Ovary (tissue), 7 donors: ENCODE measurements at regions not wholly inside any gene's neighbourhood (a gene's known extent, or its start where the extent isn't known, plus 50 kb on each side); places are given as distances from the start of the nearest gene placed in this dataset.

Experiments
- DNase-seq, 5 donors: peaks; one replicate each; pipeline ENCODE4 v3.0.0-alpha.2; 2019 to 2020
- H3K27ac ChIP-seq, 2 donors: fragments of 200-600 bp; one replicate each; pipeline versions ENCODE4 v1.5.1 to v1.8.0; 2019 to 2022
- H3K27me3 ChIP-seq: fragments of 200-600 bp; one replicate; pipeline ENCODE4 v1.8.0; 2022
- H3K36me3 ChIP-seq: fragments of 200-600 bp; sonication (generic); one replicate; pipeline ENCODE4 v1.5.1; 2019
- H3K4me1 ChIP-seq: one replicate; pipeline ENCODE4 v1.8.1; 2013; ENCODE audit warnings: mild to moderate bottlenecking, moderate library complexity; ENCODE audit not compliant: insufficient read depth
- H3K4me3 ChIP-seq: fragments of 200-600 bp; sonication (generic); one replicate; pipeline ENCODE4 v1.5.1; 2017
- H3K9me3 ChIP-seq, 2 donors: fragments of 200-600 bp in 1 of 2; sonication (generic) in 1 of 2; one replicate each; pipeline versions ENCODE4 v1.5.1 to v1.8.1; 2013 to 2019; ENCODE audit warnings: mild to moderate bottlenecking in 1 of 2, moderate library complexity in 1 of 2
- EP300 ChIP-seq: sonication (generic); formaldehyde crosslinking; IDR thresholded peaks from one replicate; pipeline ENCODE4 v1.6.1; 2017; ENCODE audit warnings: antibody characterized with exemption
- POLR2A ChIP-seq: fragments of 450-650 bp; IDR thresholded peaks from one replicate; pipeline ENCODE4 v1.6.1; 2017; ENCODE audit warnings: antibody characterized with exemption, mild to moderate bottlenecking, moderate library complexity
- WGBS, 3 donors: extraction: QIAGEN DNeasy Blood & Tissue Kit in 1 of 3; methylation state at CpG; one replicate each; pipeline versions ENCODE4 v1.1.5 to v1.1.7; 2013 to 2017; 5-methylcytosine and 5-hydroxymethylcytosine counted together
- intact Hi-C, 4 donors: fragments of 100-400 bp; cut with DNase I; formaldehyde crosslinking; loops; one replicate each; pipeline versions ENCODE4 v1.11.0 to v1.15.1; 2022 to 2023
- TF ChIP-seq, protein P1 (sequence below), 3 donors: fragments of 450-650 bp in 2 of 3; fragments of 200-600 bp in 1 of 3; IDR thresholded peaks; one replicate each; pipeline versions ENCODE4 v1.5.1 to v1.8.0; 2016 to 2022; ENCODE audit warnings: antibody characterized with exemption in 3 of 3, mild to moderate bottlenecking in 1 of 3
- donor health status: DM: no; HTN: no; CAD: no; lungs with moderate emphysema.
- donor health status: DM: no; HTN: no; CAD: no.
- donor health status: Bipolar disorder and iron deficiency.
- donor health status: DM: no; HTN: no; CAD: no.
- donor health status: DM: yes; HTN: yes; CAD: no.

DNA sequence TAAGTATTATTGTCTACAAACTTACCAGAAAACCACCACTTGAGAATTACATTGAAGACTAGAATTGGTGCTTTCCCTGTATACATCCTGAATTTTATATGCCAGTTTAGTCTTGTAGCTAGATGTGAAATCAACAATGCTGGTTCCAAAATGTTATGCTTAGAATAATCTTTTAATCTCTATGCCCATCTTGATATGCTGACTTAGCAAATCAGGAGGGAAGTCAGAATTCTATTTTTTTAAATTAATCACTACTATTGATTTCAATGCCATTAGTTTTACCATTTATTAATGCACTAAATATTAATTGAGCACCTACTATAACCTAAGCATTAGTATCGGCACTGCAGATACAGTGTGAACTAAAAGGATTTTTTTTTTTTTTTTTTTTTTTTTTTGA lies 641.6 kb upstream of the ADGRL4 start:
- intact Hi-C loops = no loop called here
- WGBS, 3 donors = 92 to 97% (median 96%) methylated on average over 1 of the region's 1 CpG
- H3K27ac ChIP-seq = no peak overlapping the region
- H3K9me3 ChIP-seq = no peaks in the 10 kb centered on the region
- no peaks in the 10 kb centered on the region for H3K4me1 ChIP-seq
- TF ChIP-seq POLR2A (no peak), EP300 (no peak)
- TF ChIP-seq, protein P1, sequence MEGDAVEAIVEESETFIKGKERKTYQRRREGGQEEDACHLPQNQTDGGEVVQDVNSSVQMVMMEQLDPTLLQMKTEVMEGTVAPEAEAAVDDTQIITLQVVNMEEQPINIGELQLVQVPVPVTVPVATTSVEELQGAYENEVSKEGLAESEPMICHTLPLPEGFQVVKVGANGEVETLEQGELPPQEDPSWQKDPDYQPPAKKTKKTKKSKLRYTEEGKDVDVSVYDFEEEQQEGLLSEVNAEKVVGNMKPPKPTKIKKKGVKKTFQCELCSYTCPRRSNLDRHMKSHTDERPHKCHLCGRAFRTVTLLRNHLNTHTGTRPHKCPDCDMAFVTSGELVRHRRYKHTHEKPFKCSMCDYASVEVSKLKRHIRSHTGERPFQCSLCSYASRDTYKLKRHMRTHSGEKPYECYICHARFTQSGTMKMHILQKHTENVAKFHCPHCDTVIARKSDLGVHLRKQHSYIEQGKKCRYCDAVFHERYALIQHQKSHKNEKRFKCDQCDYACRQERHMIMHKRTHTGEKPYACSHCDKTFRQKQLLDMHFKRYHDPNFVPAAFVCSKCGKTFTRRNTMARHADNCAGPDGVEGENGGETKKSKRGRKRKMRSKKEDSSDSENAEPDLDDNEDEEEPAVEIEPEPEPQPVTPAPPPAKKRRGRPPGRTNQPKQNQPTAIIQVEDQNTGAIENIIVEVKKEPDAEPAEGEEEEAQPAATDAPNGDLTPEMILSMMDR (IDR thresholded peaks at IDR 0.05) = no peak
- no peaks in the 10 kb centered on the region for H3K27me3 ChIP-seq
- no peak for DNase-seq
- no peaks in the 10 kb centered on the region for H3K36me3 ChIP-seq
- H3K4me3 ChIP-seq = no peak overlapping the region

- no peaks in the 10 kb centered on the region for H3K27me3 ChIP-seq
- no peaks in the 10 kb centered on the region for H3K9me3 ChIP-seq
- H3K4me1 ChIP-seq = no peaks in the 10 kb centered on the region
- TF ChIP-seq, protein P1 (IDR thresholded peaks at IDR 0.05) = no peak
- no peak for TF ChIP-seq EP300
- TF ChIP-seq POLR2A = no peak
- 87 to 91% (median 89%) methylated on average over 3 of the region's 3 CpGs for WGBS, 3 donors
- no peak overlapping the region for H3K4me3 ChIP-seq
- intact Hi-C loops = no loop called here
- DNase-seq = no peak
- H3K36me3 ChIP-seq = no peaks in the 10 kb centered on the region
- H3K27ac ChIP-seq = no peak overlapping the region
Observed at GRCh38 chr1:79646880-79647279, 640.4 kb upstream of the ADGRL4 start.

DNA sequence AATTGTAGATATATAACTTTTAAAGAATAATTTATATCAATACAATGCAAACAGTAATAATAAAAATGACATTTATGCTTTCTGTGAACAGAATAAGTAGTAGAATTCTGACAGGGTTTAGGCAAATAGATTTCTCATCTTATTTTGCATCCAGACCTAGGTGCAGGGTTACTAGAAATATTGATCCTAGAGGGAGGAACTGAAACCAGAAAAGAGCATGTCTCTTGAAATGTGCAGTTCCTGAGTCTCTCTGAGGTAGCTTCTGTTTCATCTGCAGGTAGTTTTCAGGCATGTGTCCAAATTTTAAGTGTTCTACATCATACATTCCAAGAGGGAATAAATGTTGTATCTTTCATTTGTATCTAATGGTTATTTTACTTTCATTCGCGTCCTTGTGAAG lies 631.9 kb upstream of the ADGRL4 start:
- WGBS, 3 donors = 95 to 99% (median 95%) methylated on average over 2 of the region's 2 CpGs
- no peak for DNase-seq

DNA sequence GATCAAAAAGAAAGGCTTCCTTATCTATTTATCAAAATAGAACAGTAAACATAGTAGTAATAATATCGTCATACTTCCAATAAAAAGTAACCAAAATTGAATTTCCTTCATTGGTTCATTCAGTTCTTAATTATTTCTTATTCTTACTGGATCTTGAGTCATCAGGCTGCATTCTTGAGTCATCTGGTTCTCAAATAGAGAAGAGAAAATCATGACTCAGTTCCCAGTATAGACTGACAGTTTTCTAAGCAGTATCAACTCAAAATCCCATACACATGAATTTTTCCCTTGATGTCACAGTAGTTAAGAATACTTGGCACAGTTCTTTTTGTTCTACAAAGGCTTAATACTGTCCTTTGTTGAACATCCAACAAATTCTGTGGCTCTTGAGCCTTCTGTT lies 626.9 kb upstream of the ADGRL4 start:
- no peaks in the 10 kb centered on the region for H3K36me3 ChIP-seq
- no peak for DNase-seq
- intact Hi-C loops = no loop called here
- H3K27me3 ChIP-seq = no peaks in the 10 kb centered on the region
- H3K4me3 ChIP-seq = no peak overlapping the region
- no peaks in the 10 kb centered on the region for H3K4me1 ChIP-seq
- H3K27ac ChIP-seq = no peak overlapping the region
- TF ChIP-seq, protein P1 (IDR thresholded peaks at IDR 0.05) = no peak
- TF ChIP-seq POLR2A = no peak
- no peak for TF ChIP-seq EP300
- no peaks in the 10 kb centered on the region for H3K9me3 ChIP-seq
- 91 to 95% (median 92%) methylated on average over 1 of the region's 1 CpG for WGBS, 3 donors

More for the DNA sequence above, 631.9 kb upstream of the ADGRL4 start:
- no peaks in the 10 kb centered on the region for H3K9me3 ChIP-seq
- no peak overlapping the region for H3K4me3 ChIP-seq
- no peak overlapping the region for H3K27ac ChIP-seq
- no peak for TF ChIP-seq EP300
- TF ChIP-seq, protein P1 (IDR thresholded peaks at IDR 0.05) = no peak
- TF ChIP-seq POLR2A = no peak
- H3K36me3 ChIP-seq = no peaks in the 10 kb centered on the region
- no peaks in the 10 kb centered on the region for H3K4me1 ChIP-seq
- no peaks in the 10 kb centered on the region for H3K27me3 ChIP-seq
- intact Hi-C loops = no loop called here

DNA sequence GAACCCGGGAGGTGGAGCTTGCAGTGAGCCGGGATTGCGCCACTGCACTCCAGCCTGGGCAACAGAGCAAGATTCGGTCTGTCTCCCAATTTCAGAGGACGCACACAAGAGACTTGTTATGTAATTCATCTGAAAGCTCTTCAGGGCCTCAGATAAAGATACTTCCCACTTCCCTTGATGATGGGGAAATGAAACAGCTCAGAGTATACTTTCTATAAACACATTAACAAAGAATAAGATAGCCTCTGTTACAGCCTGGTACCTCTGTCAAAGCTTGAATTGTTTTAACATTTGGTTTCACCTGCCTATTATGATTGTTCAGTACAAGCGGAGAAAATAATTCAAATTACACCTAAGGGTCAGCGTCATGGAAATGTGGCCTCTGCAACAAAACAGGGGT lies 622.9 kb upstream of the ADGRL4 start:
- no peak overlapping the region for H3K27ac ChIP-seq
- DNase-seq = no peak
- WGBS, 3 donors = 95 to 97% (median 97%) methylated on average over 7 of the region's 7 CpGs
- H3K4me3 ChIP-seq = no peak overlapping the region
- intact Hi-C loops = no loop called here
- H3K4me1 ChIP-seq = no peaks in the 10 kb centered on the region
- no peaks in the 10 kb centered on the region for H3K9me3 ChIP-seq
- no peaks in the 10 kb centered on the region for H3K27me3 ChIP-seq
- TF ChIP-seq, protein P1 (IDR thresholded peaks at IDR 0.05) = no peak
- no peak for TF ChIP-seq EP300
- no peak for TF ChIP-seq POLR2A
- no peaks in the 10 kb centered on the region for H3K36me3 ChIP-seq
